Sigmoid colon (tissue), 6 donors: ENCODE measurements at regions not wholly inside any gene's neighbourhood (a gene's known extent, or its start where the extent isn't known, plus 50 kb on each side); places are given as distances from the start of the nearest gene placed in this dataset.
A peak's percentile ranks its signal among the peaks of the same experiment; 100 is the strongest.

Experiments
- DNase-seq: peaks from one replicate; pipeline ENCODE4 v3.0.0-alpha.2; 2019
- H3K27ac ChIP-seq, 4 donors: fragments of 200-600 bp; sonication (generic); one replicate each; pipeline ENCODE4 v1.5.1; 2016 to 2019; ENCODE audit warnings: mild to moderate bottlenecking in 1 of 4
- H3K27me3 ChIP-seq, 3 donors: fragments of 200-600 bp; sonication (generic); one replicate each; pipeline ENCODE4 v1.5.1; 2019; ENCODE audit warnings: mild to moderate bottlenecking in 1 of 3
- H3K36me3 ChIP-seq, 4 donors: fragments of 200-600 bp; sonication (generic); one replicate each; pipeline ENCODE4 v1.5.1; 2016 to 2019
- H3K4me1 ChIP-seq, 4 donors: fragments of 200-600 bp; sonication (generic); one replicate each; pipeline ENCODE4 v1.5.1; 2017 to 2019
- H3K4me3 ChIP-seq, 4 donors: fragments of 200-600 bp; sonication (generic); one replicate each; pipeline ENCODE4 v1.5.1; 2017 to 2019; ENCODE audit warnings: mild to moderate bottlenecking in 2 of 4, moderate library complexity in 1 of 4
- H3K9me3 ChIP-seq, 4 donors: fragments of 200-600 bp in 3 of 4; sonication (generic) in 3 of 4; one replicate each; pipeline versions ENCODE4 v1.5.1 to v1.6.1; 2013 to 2019
- EP300 ChIP-seq, 4 donors: sonication (generic); formaldehyde crosslinking; IDR thresholded peaks; one replicate each; pipeline ENCODE4 v1.6.1; 2017; ENCODE audit warnings: antibody characterized with exemption in 4 of 4
- POLR2A ChIP-seq, 2 donors: fragments of 450-650 bp; IDR thresholded peaks; one replicate each; pipeline ENCODE4 v1.6.1; 2016; ENCODE audit warnings: antibody characterized with exemption in 2 of 2, mild to moderate bottlenecking in 2 of 2, moderate library complexity in 2 of 2
- POLR2AphosphoS5 ChIP-seq, 4 donors: sonication (generic); formaldehyde crosslinking; IDR thresholded peaks; one replicate each; pipeline ENCODE4 v1.6.1; 2017; ENCODE audit warnings: antibody characterized with exemption in 4 of 4
- WGBS, 2 donors: extraction: QIAGEN DNeasy Blood & Tissue Kit; methylation state at CpG; one replicate each; pipeline ENCODE4 v1.1.7; 2013; 5-methylcytosine and 5-hydroxymethylcytosine counted together
- intact Hi-C: fragments of 100-400 bp; cut with DNase I; formaldehyde crosslinking; loops from one replicate; pipeline ENCODE4 v1.15.1; 2023
- TF ChIP-seq, protein P1 (sequence below), 4 experiments: fragments of 450-650 bp in 3 of 4; fragments of 200-600 bp in 1 of 4; IDR thresholded peaks; one replicate each; pipeline ENCODE4 v1.5.1; 2016 to 2019; ENCODE audit warnings: antibody characterized with exemption in 4 of 4, mild to moderate bottlenecking in 3 of 4, moderate library complexity in 2 of 4
- donor health status: healthy with polysubstance abuse.
- donor health status: healthy.

GRCh38 chrY:7768901-7769300 is 857.3 kb upstream of the AMELY start:
- Histone ChIP-seq H3K4me1 (peaks cover 0 to 3% (median 0%) of the 10 kb centered on the region in 4 donors), H3K36me3 (no peaks in the 10 kb centered on the region), H3K9me3 (no peaks in the 10 kb centered on the region), H3K4me3 (no peak overlapping the region), H3K27ac (no peak overlapping the region), H3K27me3 (no peaks in the 10 kb centered on the region)
- intact Hi-C loops = no loop called here
- TF ChIP-seq POLR2A (IDR thresholded peaks at IDR 0.05) = no peak
- TF ChIP-seq, protein P1, sequence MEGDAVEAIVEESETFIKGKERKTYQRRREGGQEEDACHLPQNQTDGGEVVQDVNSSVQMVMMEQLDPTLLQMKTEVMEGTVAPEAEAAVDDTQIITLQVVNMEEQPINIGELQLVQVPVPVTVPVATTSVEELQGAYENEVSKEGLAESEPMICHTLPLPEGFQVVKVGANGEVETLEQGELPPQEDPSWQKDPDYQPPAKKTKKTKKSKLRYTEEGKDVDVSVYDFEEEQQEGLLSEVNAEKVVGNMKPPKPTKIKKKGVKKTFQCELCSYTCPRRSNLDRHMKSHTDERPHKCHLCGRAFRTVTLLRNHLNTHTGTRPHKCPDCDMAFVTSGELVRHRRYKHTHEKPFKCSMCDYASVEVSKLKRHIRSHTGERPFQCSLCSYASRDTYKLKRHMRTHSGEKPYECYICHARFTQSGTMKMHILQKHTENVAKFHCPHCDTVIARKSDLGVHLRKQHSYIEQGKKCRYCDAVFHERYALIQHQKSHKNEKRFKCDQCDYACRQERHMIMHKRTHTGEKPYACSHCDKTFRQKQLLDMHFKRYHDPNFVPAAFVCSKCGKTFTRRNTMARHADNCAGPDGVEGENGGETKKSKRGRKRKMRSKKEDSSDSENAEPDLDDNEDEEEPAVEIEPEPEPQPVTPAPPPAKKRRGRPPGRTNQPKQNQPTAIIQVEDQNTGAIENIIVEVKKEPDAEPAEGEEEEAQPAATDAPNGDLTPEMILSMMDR (IDR thresholded peaks at IDR 0.05) = no peak
- TF ChIP-seq POLR2AphosphoS5 (IDR thresholded peaks at IDR 0.05) = no peak
- no peak for TF ChIP-seq EP300 (IDR thresholded peaks at IDR 0.05)
- DNase-seq = no peak
- WGBS, 2 donors = 70 to 85% methylated on average over 1 of the region's 1 CpG

GRCh38 chrY:7753711-7754110 is 842.2 kb upstream of the AMELY start:
- Histone ChIP-seq H3K4me1 (no peaks in the 10 kb centered on the region), H3K36me3 (no peaks in the 10 kb centered on the region), H3K27ac (no peak overlapping the region), H3K9me3 (no peaks in the 10 kb centered on the region), H3K4me3 (no peak overlapping the region), H3K27me3 (no peaks in the 10 kb centered on the region)
- 80 to 92% methylated on average over 2 of the region's 2 CpGs for WGBS, 2 donors
- DNase-seq = no peak
- TF ChIP-seq POLR2AphosphoS5 (IDR thresholded peaks at IDR 0.05) (no peak), EP300 (IDR thresholded peaks at IDR 0.05) (no peak), POLR2A (IDR thresholded peaks at IDR 0.05) (no peak)
- TF ChIP-seq, protein P1 (IDR thresholded peaks at IDR 0.05) = no peak
- intact Hi-C loops = no loop called here

GRCh38 chrY:7746781-7747180 is 835.2 kb upstream of the AMELY start:
- H3K27ac ChIP-seq = no peak overlapping the region
- H3K4me1 ChIP-seq = peaks cover 0 to 9% (median 0%) of the 10 kb centered on the region in 4 donors
- 25 to 81% methylated on average over 4 of the region's 4 CpGs for WGBS, 2 donors
- intact Hi-C loops = no loop called here
- TF ChIP-seq POLR2A (IDR thresholded peaks at IDR 0.05) = no peak
- no peak for TF ChIP-seq POLR2AphosphoS5 (IDR thresholded peaks at IDR 0.05)
- no peak for TF ChIP-seq EP300 (IDR thresholded peaks at IDR 0.05)
- TF ChIP-seq, protein P1 (IDR thresholded peaks at IDR 0.05) = no peak
- no peaks in the 10 kb centered on the region for H3K27me3 ChIP-seq
- no peak overlapping the region for H3K4me3 ChIP-seq
- no peaks in the 10 kb centered on the region for H3K9me3 ChIP-seq
- no peak for DNase-seq
- H3K36me3 ChIP-seq = no peaks in the 10 kb centered on the region

DNA sequence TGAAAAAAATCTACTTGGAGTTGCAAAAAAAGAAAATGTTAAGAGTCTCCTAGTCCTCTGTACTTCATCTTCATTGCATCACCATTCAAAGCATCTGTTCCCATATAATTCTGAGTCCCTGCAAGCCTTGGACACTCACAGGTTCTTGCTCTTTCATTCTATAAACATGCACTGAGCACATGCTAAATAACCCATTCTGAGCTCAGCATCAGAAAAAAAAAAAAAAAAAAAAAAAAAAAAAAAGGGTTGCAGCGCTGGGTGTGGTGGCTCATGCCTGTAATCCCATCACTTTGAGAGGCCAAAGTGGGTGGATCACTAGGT is 834.0 kb upstream of the AMELY start:
- no peaks in the 10 kb centered on the region for H3K36me3 ChIP-seq
- H3K9me3 ChIP-seq = no peaks in the 10 kb centered on the region
- no peak overlapping the region for H3K4me3 ChIP-seq
- TF ChIP-seq POLR2AphosphoS5 (IDR thresholded peaks at IDR 0.05) (no peak), POLR2A (IDR thresholded peaks at IDR 0.05) (no peak), EP300 (IDR thresholded peaks at IDR 0.05) (no peak)
- TF ChIP-seq, protein P1 (IDR thresholded peaks at IDR 0.05) = no peak
- intact Hi-C loops = no loop called here
- peaks cover 0 to 9% (median 0%) of the 10 kb centered on the region in 4 donors for H3K4me1 ChIP-seq
- H3K27me3 ChIP-seq = no peaks in the 10 kb centered on the region
- WGBS, 2 donors = 100% methylated on average over 1 of the region's 1 CpG
- no peak for DNase-seq
- H3K27ac ChIP-seq = peak overlapping the region in 1 of 4 donors; percentile 37
